HCT116 (cell line): ENCODE measurements at regions not wholly inside any gene's neighbourhood (a gene's known extent, or its start where the extent isn't known, plus 50 kb on each side); places are given as distances from the start of the nearest gene placed in this dataset.

Source experiments
- ATAC-seq: fragments of 200-7000 bp; cut with Tn5 transposase; 2 replicates; pipeline ENCODE4 v1.9.1; 2020; ENCODE audit warnings: mild to moderate bottlenecking, moderate library complexity
- BruUV-seq: library from RNA; stranded (reverse); fragments of 400-500 nt; replicated peaks from 2 replicates; lab custom pipeline; 2021; lab: Mats Ljungman, UMichigan
- CTCF ChIA-PET: fragments of 300-600 bp; sonication (Branson Sonifier 250); formaldehyde crosslinking; loops from one replicate; lab custom pipeline; 2021; ENCODE audit warnings: antibody characterized with exemption; lab: Charles Lee
- POLR2A ChIA-PET: fragments of 300-600, 350-600 bp; sonication (Branson Sonifier 250); formaldehyde crosslinking; loops from one replicate; lab custom pipeline; 2021; ENCODE audit warnings: antibody characterized with exemption; lab: Charles Lee
- RAD21 ChIA-PET, 2 experiments: fragments of 300-600 bp; sonication (Branson Sonifier 250); formaldehyde crosslinking; loops; one replicate each; lab custom pipeline; 2023; ENCODE audit warnings: low total read pairs in 2 of 2; ENCODE audit not compliant: uncharacterized antibody in 2 of 2, unreplicated experiment in 2 of 2, low non-redundant PET in 1 of 2; lab: Charles Lee
- DNase-seq: peaks from one replicate; pipeline ENCODE4 v3.0.0-alpha.2; 2010; ENCODE audit warnings: low read depth, low spot score
- H2AFZ ChIP-seq: fragments of 200-600 bp; shearing (Covaris generic), sonication (generic); 2 replicates; pipeline ENCODE4 v1.6.1; 2017; ENCODE audit warnings: low read depth, mixed run types, mixed read lengths, antibody characterized with exemption, low read length; ENCODE audit not compliant: poor library complexity, severe bottlenecking
- H3K27ac ChIP-seq: 2 replicates; pipeline ENCODE4 v1.5.1; 2012; ENCODE audit warnings: low read depth, low read length
- H3K27me3 ChIP-seq: fragments of 200-600 bp; sonication (generic); 2 replicates; pipeline ENCODE4 v1.6.1; 2016; ENCODE audit warnings: mixed run types, low read length, mixed read lengths; ENCODE audit not compliant: insufficient read depth
- H3K36me3 ChIP-seq, 2 experiments: fragments of 200-500 bp in 1 of 2; fragments of 200-600 bp in 1 of 2; sonication (Bioruptor generic) in 1 of 2; sonication (generic) in 1 of 2; 2 replicates each; pipeline versions ENCODE4 v1.5.1 to v1.6.1; 2014 to 2016; ENCODE audit warnings: low read length in 2 of 2, inconsistent platforms in 1 of 2, mixed read lengths in 1 of 2, mixed run types in 1 of 2; ENCODE audit not compliant: insufficient read depth in 2 of 2, control insufficient read depth in 1 of 2
- H3K4me1 ChIP-seq, 2 experiments: fragments of 200-600 bp in 1 of 2; sonication (generic) in 1 of 2; 2 replicates each; pipeline versions ENCODE4 v1.5.1 to v1.6.1; 2012 to 2017; ENCODE audit warnings: low read length in 2 of 2, inconsistent platforms in 1 of 2, mild to moderate bottlenecking in 1 of 2, mixed read lengths in 1 of 2, mixed run types in 1 of 2, moderate library complexity in 1 of 2; ENCODE audit not compliant: insufficient read depth in 2 of 2, control insufficient read depth in 1 of 2
- H3K4me2 ChIP-seq: fragments of 200-600 bp; sonication (generic); 2 replicates; pipeline ENCODE4 v1.6.1; 2017; ENCODE audit warnings: mixed run types, low read length, mixed read lengths
- H3K4me3 ChIP-seq, 2 experiments: fragments of 200-600 bp in 1 of 2; sonication (generic) in 1 of 2; replicated peaks in 1 of 2; 2 replicates each; pipeline ENCODE4 v1.5.1; 2011 to 2016; ENCODE audit warnings: low read length in 2 of 2, control low read depth in 1 of 2, low read depth in 1 of 2, mild to moderate bottlenecking in 1 of 2, mixed read lengths in 1 of 2, mixed run types in 1 of 2
- H3K79me2 ChIP-seq: fragments of 200-600 bp; sonication (generic); 2 replicates; pipeline ENCODE4 v1.6.1; 2017; ENCODE audit warnings: mild to moderate bottlenecking, mixed run types, low read length, moderate library complexity, mixed read lengths; ENCODE audit not compliant: insufficient read depth
- H3K9ac ChIP-seq: fragments of 200-600 bp; sonication (generic); 2 replicates; pipeline ENCODE4 v1.6.1; 2016; ENCODE audit warnings: low read length, mixed read lengths
- H3K9me2 ChIP-seq: fragments of 200-600 bp; sonication (generic), shearing (Covaris generic); 2 replicates; pipeline ENCODE4 v1.6.1; 2017; ENCODE audit warnings: mixed run types, mild to moderate bottlenecking, moderate library complexity; ENCODE audit not compliant: insufficient read depth
- H3K9me3 ChIP-seq, 2 experiments: fragments of 200-500 bp in 1 of 2; fragments of 200-600 bp in 1 of 2; sonication (Bioruptor generic) in 1 of 2; sonication (generic) in 1 of 2; 2 replicates each; pipeline ENCODE4 v1.6.1; 2014 to 2017; ENCODE audit warnings: low read length in 2 of 2, mixed read lengths in 2 of 2, inconsistent platforms in 1 of 2, low read depth in 1 of 2, mild to moderate bottlenecking in 1 of 2, mixed run types in 1 of 2, moderate library complexity in 1 of 2; ENCODE audit not compliant: control insufficient read depth in 1 of 2, insufficient read depth in 1 of 2
- H4K20me1 ChIP-seq: fragments of 200-600 bp; sonication (generic), shearing (Covaris generic); 2 replicates; pipeline ENCODE4 v1.6.1; 2017; ENCODE audit warnings: mixed run types, mild to moderate bottlenecking, moderate library complexity; ENCODE audit not compliant: insufficient read depth
- CBX3 ChIP-seq: IDR thresholded peaks from 2 replicates; pipeline ENCODE4 v1.6.1; 2012; ENCODE audit warnings: low read depth
- CEBPB ChIP-seq: IDR thresholded peaks from 2 replicates; pipeline ENCODE4 v1.6.1; 2012; ENCODE audit warnings: low read depth
- EGR1 ChIP-seq: IDR thresholded peaks from 2 replicates; pipeline ENCODE4 v1.6.1; 2012; ENCODE audit warnings: low read depth
- ELF1 ChIP-seq: IDR thresholded peaks from 2 replicates; pipeline ENCODE4 v1.6.1; 2012; ENCODE audit warnings: low read depth, borderline replicate concordance
- EZH2 ChIP-seq: fragments of 200-600 bp; sonication (generic); IDR thresholded peaks from 2 replicates; pipeline ENCODE4 v1.6.1; 2017; ENCODE audit warnings: antibody characterized with exemption, mixed run types
- EZH2phosphoT487 ChIP-seq: fragments of 200-600 bp; IDR thresholded peaks from 2 replicates; pipeline ENCODE4 v1.6.1; 2018; ENCODE audit warnings: antibody characterized with exemption, borderline replicate concordance
- FOSL1 ChIP-seq: IDR thresholded peaks from 2 replicates; pipeline ENCODE4 v1.6.1; 2012; ENCODE audit warnings: low read depth
- POLR2A ChIP-seq: IDR thresholded peaks from 2 replicates; pipeline ENCODE4 v1.7.0; 2011; ENCODE audit warnings: borderline replicate concordance; ENCODE audit not compliant: insufficient read depth, insufficient read length; ENCODE audit errors: extremely low read depth
- POLR2AphosphoS5 ChIP-seq: IDR thresholded peaks from 2 replicates; pipeline ENCODE4 v1.6.1; 2011; ENCODE audit warnings: mild to moderate bottlenecking, low read depth, low read length, moderate library complexity
- RAD21 ChIP-seq: IDR thresholded peaks from 2 replicates; pipeline ENCODE4 v1.6.1; 2012; ENCODE audit warnings: low read depth, mild to moderate bottlenecking
- SIN3A ChIP-seq: IDR thresholded peaks from 2 replicates; pipeline ENCODE4 v1.6.1; 2012; ENCODE audit warnings: low read depth
- SRF ChIP-seq: IDR thresholded peaks from 2 replicates; pipeline ENCODE4 v1.6.1; 2012; ENCODE audit warnings: low read depth
- TCF7L2 ChIP-seq: IDR thresholded peaks from 2 replicates; pipeline ENCODE4 v1.7.0; 2011; ENCODE audit warnings: borderline replicate concordance, inconsistent platforms; ENCODE audit not compliant: insufficient read depth, insufficient read length; ENCODE audit errors: extremely low read depth
- ZNF274 ChIP-seq: fragments of 200-500 bp; sonication (Bioruptor generic); IDR thresholded peaks from 2 replicates; pipeline ENCODE4 v1.6.1; 2014; ENCODE audit warnings: mild to moderate bottlenecking, low read depth, low read length, inconsistent platforms
- intact Hi-C: fragments of 100-400 bp; cut with micrococcal nuclease; formaldehyde crosslinking; loops from 2 replicates; pipeline ENCODE4 v1.10.0; 2022
- TF ChIP-seq, protein P1 (sequence below), 3 experiments: fragments of 200-600 bp in 1 of 3; sonication (generic) in 1 of 3; IDR thresholded peaks in 2 of 3; conservative IDR thresholded peaks in 1 of 3; 2 replicates each; pipeline ENCODE4 v1.5.1; 2012 to 2017; ENCODE audit warnings: low read depth in 2 of 3, low read length in 2 of 3, antibody characterized with exemption in 1 of 3, borderline replicate concordance in 1 of 3, control low read depth in 1 of 3, mild to moderate bottlenecking in 1 of 3, mixed read lengths in 1 of 3, mixed run types in 1 of 3, moderate library complexity in 1 of 3; ENCODE audit not compliant: insufficient read depth in 1 of 3
- TF ChIP-seq, protein P2 (sequence below): IDR thresholded peaks from 2 replicates; pipeline ENCODE4 v1.6.1; 2012
- TF ChIP-seq, protein P3 (sequence below): IDR thresholded peaks from 2 replicates; pipeline ENCODE4 v1.6.1; 2011; ENCODE audit warnings: mild to moderate bottlenecking, low read length, moderate library complexity; ENCODE audit not compliant: insufficient replicate concordance; ENCODE audit errors: extremely low read depth
- TF ChIP-seq, protein P4 (sequence below): IDR thresholded peaks from 2 replicates; pipeline ENCODE4 v1.6.1; 2012; ENCODE audit warnings: low read depth

DNA sequence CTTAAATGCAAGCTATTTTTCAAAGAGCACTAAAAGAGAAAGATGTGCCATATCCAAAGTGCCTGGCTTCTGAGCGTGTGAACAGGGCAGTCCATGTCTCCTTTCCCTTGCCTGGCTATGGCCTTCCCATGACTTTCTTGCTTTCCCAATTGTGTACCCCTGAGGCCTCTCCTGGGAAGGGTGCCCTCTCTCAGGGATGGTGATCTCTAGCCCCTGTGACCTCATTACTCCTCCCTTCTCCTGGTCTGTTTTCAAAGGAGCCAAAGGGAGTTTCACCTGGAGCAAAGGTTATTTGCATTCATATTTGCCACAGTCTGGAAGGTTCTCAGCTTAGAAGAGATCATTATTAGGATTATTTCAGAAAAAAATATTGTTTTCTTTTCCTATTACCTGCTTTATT, 429.4 kb upstream of the TMTC1 start:
- intact Hi-C loops: no loop called here
- RAD21 ChIA-PET: no interaction called here
- CTCF ChIA-PET: no interaction called here
- H3K36me3 ChIP-seq: no peaks in the 10 kb centered on the region
- no peak for ATAC-seq
- H4K20me1 ChIP-seq: no peaks in the 10 kb centered on the region
- H3K9me2 ChIP-seq: no peaks in the 10 kb centered on the region
- no peak overlapping the region for H3K9ac ChIP-seq
- H3K9me3 ChIP-seq: no peaks in the 10 kb centered on the region
- no peak overlapping the region for H3K4me3 ChIP-seq
- TF ChIP-seq TCF7L2 (no peak), EZH2phosphoT487 (no peak), SIN3A (no peak), ZNF274 (no peak), ELF1 (no peak), EGR1 (no peak), CEBPB (no peak), RAD21 (no peak), FOSL1 (no peak), CBX3 (no peak), POLR2A (no peak), SRF (no peak), EZH2 (no peak), POLR2AphosphoS5 (no peak)
- TF ChIP-seq, protein P1, sequence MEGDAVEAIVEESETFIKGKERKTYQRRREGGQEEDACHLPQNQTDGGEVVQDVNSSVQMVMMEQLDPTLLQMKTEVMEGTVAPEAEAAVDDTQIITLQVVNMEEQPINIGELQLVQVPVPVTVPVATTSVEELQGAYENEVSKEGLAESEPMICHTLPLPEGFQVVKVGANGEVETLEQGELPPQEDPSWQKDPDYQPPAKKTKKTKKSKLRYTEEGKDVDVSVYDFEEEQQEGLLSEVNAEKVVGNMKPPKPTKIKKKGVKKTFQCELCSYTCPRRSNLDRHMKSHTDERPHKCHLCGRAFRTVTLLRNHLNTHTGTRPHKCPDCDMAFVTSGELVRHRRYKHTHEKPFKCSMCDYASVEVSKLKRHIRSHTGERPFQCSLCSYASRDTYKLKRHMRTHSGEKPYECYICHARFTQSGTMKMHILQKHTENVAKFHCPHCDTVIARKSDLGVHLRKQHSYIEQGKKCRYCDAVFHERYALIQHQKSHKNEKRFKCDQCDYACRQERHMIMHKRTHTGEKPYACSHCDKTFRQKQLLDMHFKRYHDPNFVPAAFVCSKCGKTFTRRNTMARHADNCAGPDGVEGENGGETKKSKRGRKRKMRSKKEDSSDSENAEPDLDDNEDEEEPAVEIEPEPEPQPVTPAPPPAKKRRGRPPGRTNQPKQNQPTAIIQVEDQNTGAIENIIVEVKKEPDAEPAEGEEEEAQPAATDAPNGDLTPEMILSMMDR (IDR thresholded peaks at IDR 0.05 in 2 of 3, conservative IDR thresholded peaks at IDR 0.05 in 1 of 3; ENCODE audit: borderline replicate concordance in 1 of 3, insufficient read depth in 1 of 3, low read depth in 2 of 3, low read length in 2 of 3): no peak
- TF ChIP-seq, protein P2, sequence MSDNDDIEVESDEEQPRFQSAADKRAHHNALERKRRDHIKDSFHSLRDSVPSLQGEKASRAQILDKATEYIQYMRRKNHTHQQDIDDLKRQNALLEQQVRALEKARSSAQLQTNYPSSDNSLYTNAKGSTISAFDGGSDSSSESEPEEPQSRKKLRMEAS: no peak
- TF ChIP-seq, protein P3, sequence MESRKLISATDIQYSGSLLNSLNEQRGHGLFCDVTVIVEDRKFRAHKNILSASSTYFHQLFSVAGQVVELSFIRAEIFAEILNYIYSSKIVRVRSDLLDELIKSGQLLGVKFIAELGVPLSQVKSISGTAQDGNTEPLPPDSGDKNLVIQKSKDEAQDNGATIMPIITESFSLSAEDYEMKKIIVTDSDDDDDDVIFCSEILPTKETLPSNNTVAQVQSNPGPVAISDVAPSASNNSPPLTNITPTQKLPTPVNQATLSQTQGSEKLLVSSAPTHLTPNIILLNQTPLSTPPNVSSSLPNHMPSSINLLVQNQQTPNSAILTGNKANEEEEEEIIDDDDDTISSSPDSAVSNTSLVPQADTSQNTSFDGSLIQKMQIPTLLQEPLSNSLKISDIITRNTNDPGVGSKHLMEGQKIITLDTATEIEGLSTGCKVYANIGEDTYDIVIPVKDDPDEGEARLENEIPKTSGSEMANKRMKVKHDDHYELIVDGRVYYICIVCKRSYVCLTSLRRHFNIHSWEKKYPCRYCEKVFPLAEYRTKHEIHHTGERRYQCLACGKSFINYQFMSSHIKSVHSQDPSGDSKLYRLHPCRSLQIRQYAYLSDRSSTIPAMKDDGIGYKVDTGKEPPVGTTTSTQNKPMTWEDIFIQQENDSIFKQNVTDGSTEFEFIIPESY: no peak
- TF ChIP-seq, protein P4, sequence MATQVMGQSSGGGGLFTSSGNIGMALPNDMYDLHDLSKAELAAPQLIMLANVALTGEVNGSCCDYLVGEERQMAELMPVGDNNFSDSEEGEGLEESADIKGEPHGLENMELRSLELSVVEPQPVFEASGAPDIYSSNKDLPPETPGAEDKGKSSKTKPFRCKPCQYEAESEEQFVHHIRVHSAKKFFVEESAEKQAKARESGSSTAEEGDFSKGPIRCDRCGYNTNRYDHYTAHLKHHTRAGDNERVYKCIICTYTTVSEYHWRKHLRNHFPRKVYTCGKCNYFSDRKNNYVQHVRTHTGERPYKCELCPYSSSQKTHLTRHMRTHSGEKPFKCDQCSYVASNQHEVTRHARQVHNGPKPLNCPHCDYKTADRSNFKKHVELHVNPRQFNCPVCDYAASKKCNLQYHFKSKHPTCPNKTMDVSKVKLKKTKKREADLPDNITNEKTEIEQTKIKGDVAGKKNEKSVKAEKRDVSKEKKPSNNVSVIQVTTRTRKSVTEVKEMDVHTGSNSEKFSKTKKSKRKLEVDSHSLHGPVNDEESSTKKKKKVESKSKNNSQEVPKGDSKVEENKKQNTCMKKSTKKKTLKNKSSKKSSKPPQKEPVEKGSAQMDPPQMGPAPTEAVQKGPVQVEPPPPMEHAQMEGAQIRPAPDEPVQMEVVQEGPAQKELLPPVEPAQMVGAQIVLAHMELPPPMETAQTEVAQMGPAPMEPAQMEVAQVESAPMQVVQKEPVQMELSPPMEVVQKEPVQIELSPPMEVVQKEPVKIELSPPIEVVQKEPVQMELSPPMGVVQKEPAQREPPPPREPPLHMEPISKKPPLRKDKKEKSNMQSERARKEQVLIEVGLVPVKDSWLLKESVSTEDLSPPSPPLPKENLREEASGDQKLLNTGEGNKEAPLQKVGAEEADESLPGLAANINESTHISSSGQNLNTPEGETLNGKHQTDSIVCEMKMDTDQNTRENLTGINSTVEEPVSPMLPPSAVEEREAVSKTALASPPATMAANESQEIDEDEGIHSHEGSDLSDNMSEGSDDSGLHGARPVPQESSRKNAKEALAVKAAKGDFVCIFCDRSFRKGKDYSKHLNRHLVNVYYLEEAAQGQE: no peak
- POLR2A ChIA-PET: no interaction called here
- H2AFZ ChIP-seq: no peak overlapping the region
- no peaks in the 10 kb centered on the region for H3K79me2 ChIP-seq
- no TSS peak for BruUV-seq
- H3K4me2 ChIP-seq: no peak overlapping the region
- no peak overlapping the region for H3K27ac ChIP-seq
- no peak for DNase-seq
- H3K27me3 ChIP-seq: no peaks in the 10 kb centered on the region
- H3K4me1 ChIP-seq: no peaks in the 10 kb centered on the region
